ENCODE measurements at regions not wholly inside any gene's neighbourhood (a gene's known extent, or its start where the extent isn't known, plus 50 kb on each side); places are given as distances from the start of the nearest gene placed in this dataset.

- no peak overlapping the region for H3K4me3 ChIP-seq (ENCODE audit: low read depth, low read length)
- no peak for DNase-seq (ENCODE audit: low read depth)
- no peak for TF ChIP-seq CTCF (IDR thresholded peaks at IDR 0.05; ENCODE audit: control insufficient read depth, extremely low read depth, insufficient read depth)
Measured at GRCh38 chr2:237228281-237228625, 142.6 kb downstream of the COPS8 start.

- TF ChIP-seq CTCF (IDR thresholded peaks at IDR 0.05; ENCODE audit: control insufficient read depth, extremely low read depth, insufficient read depth), result no peak
- H3K4me3 ChIP-seq (ENCODE audit: low read depth, low read length), result no peak overlapping the region
- DNase-seq (ENCODE audit: low read depth), result no peak
Measured at GRCh38 chr2:237229905-237230304, 144.2 kb downstream of the COPS8 start.

GRCh38 chr2:237230355-237230754, 144.7 kb downstream of the COPS8 start:
- TF ChIP-seq CTCF (IDR thresholded peaks at IDR 0.05; ENCODE audit: control insufficient read depth, extremely low read depth, insufficient read depth), result no peak

GRCh38 chr2:237231593-237231992, 145.9 kb downstream of the COPS8 start:
- TF ChIP-seq CTCF (IDR thresholded peaks at IDR 0.05; ENCODE audit: control insufficient read depth, extremely low read depth, insufficient read depth), result no peak
- no peak overlapping the region for H3K4me3 ChIP-seq (ENCODE audit: low read depth, low read length)
- DNase-seq (ENCODE audit: low read depth), result no peak

More at GRCh38 chr2:237230355-237230754, 144.7 kb downstream of the COPS8 start:
- DNase-seq (ENCODE audit: low read depth), result no peak
- H3K4me3 ChIP-seq (ENCODE audit: low read depth, low read length), result no peak overlapping the region

- H3K4me3 ChIP-seq (ENCODE audit: low read depth, low read length), result no peak overlapping the region
- no peak for DNase-seq (ENCODE audit: low read depth)
- TF ChIP-seq CTCF (IDR thresholded peaks at IDR 0.05; ENCODE audit: control insufficient read depth, extremely low read depth, insufficient read depth), result no peak
Measured at GRCh38 chr2:237232166-237232565, 146.5 kb downstream of the COPS8 start.

GRCh38 chr2:237234268-237234667, 148.6 kb downstream of the COPS8 start:
- TF ChIP-seq CTCF (IDR thresholded peaks at IDR 0.05; ENCODE audit: control insufficient read depth, extremely low read depth, insufficient read depth), result no peak
- DNase-seq (ENCODE audit: low read depth), result no peak
- H3K4me3 ChIP-seq (ENCODE audit: low read depth, low read length), result no peak overlapping the region

GRCh38 chr2:237235383-237236095, 149.8 kb downstream of the COPS8 start:
- no peak overlapping the region for H3K4me3 ChIP-seq (ENCODE audit: low read depth, low read length)
- peak; percentile 56 for DNase-seq (ENCODE audit: low read depth)
- no peak for TF ChIP-seq CTCF (IDR thresholded peaks at IDR 0.05; ENCODE audit: control insufficient read depth, extremely low read depth, insufficient read depth)
